ENCODE measurements at regions not wholly inside any gene's neighbourhood (a gene's known extent, or its start where the extent isn't known, plus 50 kb on each side); places are given as distances from the start of the nearest gene placed in this dataset.

DNA sequence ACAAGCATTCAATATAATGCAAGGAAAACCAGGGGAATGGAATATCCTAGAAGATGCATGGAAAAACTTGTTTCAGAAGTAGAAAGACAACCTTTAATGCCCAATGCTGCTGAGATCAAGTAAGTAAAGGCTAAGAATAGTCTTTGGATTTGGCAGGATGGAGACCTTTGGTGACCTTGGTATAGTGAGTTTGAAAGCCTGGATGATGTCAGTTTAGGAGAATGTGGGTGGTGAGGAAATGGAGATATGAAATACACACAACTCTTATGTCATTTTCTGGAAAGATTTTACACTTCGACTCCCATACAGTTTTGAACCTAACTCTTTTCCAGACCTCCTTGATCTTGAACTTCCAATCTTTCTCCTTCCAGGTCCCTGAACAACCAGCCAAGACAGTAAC, 185.7 kb downstream of the TFEC start:
- TF ChIP-seq, protein P1, sequence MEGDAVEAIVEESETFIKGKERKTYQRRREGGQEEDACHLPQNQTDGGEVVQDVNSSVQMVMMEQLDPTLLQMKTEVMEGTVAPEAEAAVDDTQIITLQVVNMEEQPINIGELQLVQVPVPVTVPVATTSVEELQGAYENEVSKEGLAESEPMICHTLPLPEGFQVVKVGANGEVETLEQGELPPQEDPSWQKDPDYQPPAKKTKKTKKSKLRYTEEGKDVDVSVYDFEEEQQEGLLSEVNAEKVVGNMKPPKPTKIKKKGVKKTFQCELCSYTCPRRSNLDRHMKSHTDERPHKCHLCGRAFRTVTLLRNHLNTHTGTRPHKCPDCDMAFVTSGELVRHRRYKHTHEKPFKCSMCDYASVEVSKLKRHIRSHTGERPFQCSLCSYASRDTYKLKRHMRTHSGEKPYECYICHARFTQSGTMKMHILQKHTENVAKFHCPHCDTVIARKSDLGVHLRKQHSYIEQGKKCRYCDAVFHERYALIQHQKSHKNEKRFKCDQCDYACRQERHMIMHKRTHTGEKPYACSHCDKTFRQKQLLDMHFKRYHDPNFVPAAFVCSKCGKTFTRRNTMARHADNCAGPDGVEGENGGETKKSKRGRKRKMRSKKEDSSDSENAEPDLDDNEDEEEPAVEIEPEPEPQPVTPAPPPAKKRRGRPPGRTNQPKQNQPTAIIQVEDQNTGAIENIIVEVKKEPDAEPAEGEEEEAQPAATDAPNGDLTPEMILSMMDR (IDR thresholded peaks at IDR 0.05; ENCODE audit: low read depth, low read length, poor library complexity, severe bottlenecking): no peak
- no peak for TF ChIP-seq EZH2phosphoT487 (IDR thresholded peaks at IDR 0.05; ENCODE audit: borderline replicate concordance, low read length)
